Endothelial cell of hepatic sinusoid (primary cell): ENCODE measurements at regions not wholly inside any gene's neighbourhood (a gene's known extent, or its start where the extent isn't known, plus 50 kb on each side); places are given as distances from the start of the nearest gene placed in this dataset.

ENCODE experiments used
- in situ Hi-C: cut with HindIII; loops from 2 replicates; pipeline ENCODE4 v1.10.0; 2017; ENCODE audit warnings: low sequenced_read_pairs

DNA sequence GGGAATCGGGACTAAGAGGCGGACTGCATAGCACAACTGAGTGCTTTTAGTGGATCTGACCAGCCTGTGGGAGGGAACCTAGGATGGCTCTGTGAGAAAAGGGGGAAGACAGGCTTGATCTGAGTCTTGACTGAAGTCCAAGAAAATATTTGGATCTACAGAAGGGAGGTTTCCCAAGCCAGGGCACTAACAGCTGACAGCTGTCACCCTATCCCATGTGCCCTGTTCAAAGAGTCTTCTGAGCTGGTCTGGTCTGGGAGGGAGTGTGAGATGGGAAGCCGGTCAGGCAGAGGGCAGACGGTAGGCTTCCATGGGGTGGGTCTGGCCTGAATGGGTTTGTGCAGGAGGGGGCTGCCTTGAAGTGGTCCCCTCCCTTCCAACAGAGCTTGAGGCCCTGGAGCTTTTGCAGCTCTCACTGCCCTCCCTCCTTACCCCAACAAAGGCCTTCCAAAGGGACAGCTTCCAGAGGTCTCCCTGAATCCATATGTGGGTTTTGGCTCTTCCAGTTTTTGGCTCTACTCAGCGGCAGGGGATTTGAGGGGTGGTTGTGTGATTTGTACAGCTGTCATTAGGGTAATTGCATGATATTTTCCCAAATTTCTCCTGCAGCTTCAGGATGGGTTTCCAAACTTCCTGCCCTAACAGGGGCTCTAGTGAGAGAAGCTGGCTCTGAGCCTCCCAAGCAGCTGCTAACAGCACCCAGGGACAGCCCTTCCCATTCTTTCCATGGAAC lies 643.7 kb downstream of the BCOR start:
- in situ Hi-C loops, result no loop called here

GRCh38 chrX:39456894-39457604 lies 640.7 kb downstream of the BCOR start:
- in situ Hi-C loops, result no loop called here

- in situ Hi-C loops, result no loop called here
These were observed 639.0 kb downstream of the BCOR start for GRCh38 chrX:39458779-39459178.

DNA sequence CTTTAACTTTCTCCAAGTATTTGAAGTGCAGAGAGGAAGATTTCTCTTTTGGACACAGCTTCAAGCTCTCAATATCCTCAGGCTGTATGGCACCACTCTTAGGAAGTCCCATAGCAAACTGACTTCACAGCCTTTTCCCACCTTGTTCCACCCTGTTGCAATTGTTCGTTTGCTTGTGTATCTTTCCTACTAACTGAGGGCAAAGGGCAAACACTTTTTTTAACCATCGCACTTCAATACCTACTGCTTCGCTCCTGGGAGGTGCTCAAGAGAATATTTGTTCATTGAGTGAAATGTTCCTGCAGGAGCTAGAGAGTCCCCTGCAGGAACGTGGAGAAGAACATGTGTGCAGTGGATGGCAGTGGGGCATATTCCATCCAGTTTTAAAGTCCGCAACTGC lies 638.6 kb downstream of the BCOR start:
- in situ Hi-C loops, result no loop called here

DNA sequence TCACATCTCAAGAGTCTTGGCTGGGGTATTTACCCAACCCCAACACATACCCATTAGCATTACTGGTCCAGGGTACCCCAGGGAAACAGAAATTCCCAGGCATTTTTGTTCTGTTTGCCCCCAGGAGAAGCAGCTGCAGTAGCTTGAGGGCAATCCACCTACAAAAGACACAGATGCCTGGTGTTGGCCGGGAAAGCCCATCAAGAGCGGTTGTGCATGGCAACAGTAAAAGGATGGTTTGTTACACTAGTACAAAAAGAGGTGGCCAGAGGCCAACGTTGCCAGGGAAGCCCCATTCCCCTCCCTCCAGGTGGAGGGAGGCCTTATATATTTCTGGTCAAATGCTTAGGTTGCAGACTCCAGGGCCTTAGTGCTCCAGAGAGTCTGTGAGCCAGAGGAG lies 637.8 kb downstream of the BCOR start:
- in situ Hi-C loops, result no loop called here

- in situ Hi-C loops, result no loop called here
These were observed 637.3 kb downstream of the BCOR start for GRCh38 chrX:39460499-39460898.

- in situ Hi-C loops, result no loop called here
These were observed 634.9 kb downstream of the BCOR start for GRCh38 chrX:39462835-39463234.

GRCh38 chrX:39464253-39464652 lies 633.5 kb downstream of the BCOR start:
- in situ Hi-C loops, result no loop called here

DNA sequence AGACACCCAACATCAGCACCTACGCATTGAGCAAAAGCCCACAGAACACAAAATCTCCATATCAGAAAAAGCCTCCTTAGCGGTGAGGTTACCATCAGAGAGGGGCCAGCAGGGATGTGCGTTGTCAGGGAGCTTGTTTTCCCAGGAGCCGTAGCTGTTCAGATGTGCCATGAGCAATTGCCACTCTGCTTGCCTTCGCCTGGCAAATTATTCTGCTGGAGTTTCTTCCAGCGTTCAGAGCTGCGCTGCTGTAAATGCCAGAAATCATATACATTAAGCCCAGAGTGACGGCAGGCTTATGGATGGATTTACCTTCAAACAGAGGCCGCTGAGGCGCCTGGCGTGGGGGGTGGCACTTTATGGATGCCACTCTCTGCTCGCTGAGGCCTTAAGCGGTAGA lies 632.3 kb downstream of the BCOR start:
- in situ Hi-C loops, result no loop called here

DNA sequence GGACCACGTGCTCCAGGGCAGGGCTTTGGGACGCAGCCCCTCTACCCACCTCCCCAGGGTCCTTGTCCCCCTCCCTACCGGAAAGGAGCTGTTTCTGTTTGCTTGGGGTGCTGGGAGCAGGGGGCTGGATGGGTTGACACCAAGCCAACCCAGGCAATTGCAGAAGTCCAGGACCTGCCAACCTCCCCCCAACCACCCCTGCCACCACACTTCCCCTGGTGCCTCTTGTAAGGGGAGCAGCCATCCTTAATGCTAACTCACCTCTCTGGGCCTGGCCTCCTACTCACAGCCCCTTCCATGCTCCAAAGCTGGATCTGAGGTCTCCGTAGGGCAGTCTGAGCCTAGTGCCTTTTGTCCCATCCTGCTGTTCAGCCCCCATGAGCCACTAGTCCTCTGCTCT lies 631.9 kb downstream of the BCOR start:
- in situ Hi-C loops, result no loop called here

- in situ Hi-C loops, result no loop called here
These were observed 628.6 kb downstream of the BCOR start for GRCh38 chrX:39469126-39469525.

DNA sequence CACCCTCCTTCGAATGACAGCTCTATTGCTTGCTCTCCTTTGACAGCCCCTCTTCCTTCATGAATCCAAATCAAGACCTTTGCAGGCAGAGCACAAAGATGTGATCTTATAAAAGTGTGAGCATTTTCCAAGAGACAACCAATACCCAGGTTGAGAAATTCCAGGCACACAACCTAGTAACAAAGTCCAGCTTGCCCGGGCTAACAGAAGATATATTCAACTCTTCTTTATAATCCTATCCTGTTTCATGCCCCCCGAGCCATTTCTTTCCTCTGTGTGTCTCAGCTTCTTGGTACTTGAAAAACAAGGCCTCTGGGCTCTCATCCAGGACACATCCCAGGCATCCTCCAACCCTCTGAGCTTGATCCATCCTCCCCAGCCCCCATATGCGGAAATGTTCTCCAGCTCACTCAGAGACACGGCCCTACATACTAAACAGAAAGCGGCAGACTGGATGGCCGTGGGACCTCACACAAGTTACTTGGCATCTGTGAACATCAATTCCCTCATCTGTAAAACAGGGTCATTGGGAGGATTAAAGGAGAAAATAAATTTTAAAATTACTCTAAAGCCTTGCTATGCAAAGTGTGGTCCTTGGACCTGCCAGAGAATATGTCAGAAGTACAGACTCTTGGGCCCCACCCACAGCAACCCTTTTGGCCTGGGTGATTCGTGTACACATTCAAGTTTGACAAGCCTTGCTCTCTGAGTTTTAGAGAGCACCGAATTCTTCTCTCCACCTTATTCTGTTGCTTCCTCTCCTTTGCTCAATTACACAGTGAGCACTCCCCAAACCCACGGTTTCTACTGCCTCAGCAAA lies 627.0 kb downstream of the BCOR start:
- in situ Hi-C loops, result no loop called here

GRCh38 chrX:39472161-39472560 lies 625.6 kb downstream of the BCOR start:
- in situ Hi-C loops, result no loop called here

DNA sequence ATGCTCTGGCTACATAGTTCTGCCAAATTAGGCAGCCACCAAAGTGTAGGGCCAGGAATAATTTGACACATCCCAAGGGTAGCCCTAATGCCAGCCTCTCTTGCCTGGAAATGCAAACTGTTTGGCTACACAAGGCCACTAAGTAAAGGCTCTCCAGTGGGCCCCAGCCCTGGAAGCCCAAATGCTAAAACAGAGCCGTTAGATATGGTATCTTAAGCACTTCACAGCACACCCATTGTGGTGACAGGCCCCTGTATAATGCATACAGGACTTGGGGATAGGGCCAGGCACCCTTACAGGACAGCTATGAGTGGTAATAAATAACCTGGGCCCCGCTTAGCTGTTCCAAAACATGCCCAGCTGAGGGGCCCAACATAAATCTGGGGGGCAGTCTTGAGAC lies 623.9 kb downstream of the BCOR start:
- in situ Hi-C loops, result no loop called here

GRCh38 chrX:39475372-39475771 lies 622.4 kb downstream of the BCOR start:
- in situ Hi-C loops, result no loop called here

- in situ Hi-C loops, result no loop called here
These were observed 621.1 kb downstream of the BCOR start for GRCh38 chrX:39476604-39477021.

- in situ Hi-C loops, result no loop called here
These were observed 620.6 kb downstream of the BCOR start for GRCh38 chrX:39477031-39477761.

DNA sequence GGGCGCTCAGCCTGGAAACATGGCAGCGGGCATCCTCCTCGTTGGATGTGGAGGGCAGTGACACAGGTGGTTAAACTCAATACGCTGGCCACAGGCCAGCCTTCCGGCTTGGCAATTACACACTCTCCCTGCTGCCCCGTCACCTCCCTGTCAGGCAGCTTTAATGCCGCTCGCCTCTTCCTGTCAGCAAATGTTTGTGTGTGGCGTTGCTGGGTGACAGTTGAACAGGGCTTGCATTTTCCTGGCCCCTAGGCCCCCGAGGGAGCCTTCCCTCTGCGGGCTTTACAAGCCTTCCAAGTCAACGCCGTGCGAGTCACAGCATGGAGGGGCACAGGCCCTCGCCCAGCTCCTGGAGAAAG lies 620.0 kb downstream of the BCOR start:
- in situ Hi-C loops, result no loop called here

DNA sequence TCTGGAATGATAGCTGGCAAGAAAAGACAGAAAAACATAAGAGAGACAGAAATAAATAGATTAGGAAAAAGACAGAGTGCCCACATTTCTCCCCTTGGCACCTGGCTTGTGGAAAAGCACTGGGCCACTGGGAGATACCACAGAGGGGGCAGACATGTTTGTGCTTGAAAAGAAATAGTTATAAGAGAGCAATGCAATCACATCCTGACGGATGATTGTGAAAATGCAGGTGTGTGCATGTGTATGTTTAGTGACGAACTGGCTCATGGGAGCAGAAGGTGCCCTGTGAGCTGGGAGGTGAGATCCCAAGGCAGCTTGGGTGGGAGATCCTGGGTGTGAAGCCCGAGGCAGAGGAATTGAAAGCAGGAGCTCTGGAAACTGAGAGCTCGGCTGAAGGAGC lies 617.9 kb downstream of the BCOR start:
- in situ Hi-C loops, result no loop called here

- in situ Hi-C loops, result no loop called here
These were observed 616.8 kb downstream of the BCOR start for GRCh38 chrX:39480963-39481362.

DNA sequence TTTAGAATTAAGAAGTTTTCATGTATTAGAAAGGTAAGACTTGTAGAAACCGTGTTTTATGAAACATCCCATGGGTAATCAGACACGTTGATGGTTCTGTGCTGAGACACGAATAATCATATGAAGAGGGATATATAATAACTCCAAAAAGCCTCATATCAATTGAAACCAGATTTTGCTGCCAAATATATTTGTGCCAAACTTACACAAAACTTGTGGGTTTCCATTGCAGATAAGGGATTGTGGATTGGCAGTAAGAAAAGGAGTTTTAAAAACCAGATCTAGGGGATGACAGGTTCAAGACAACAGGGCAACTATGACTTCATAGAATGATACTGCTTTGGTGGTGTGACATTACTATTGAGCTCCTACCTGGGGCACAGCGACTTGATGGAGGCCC lies 616.1 kb downstream of the BCOR start:
- in situ Hi-C loops, result no loop called here
